Right cardiac atrium (tissue), 5 donors: ENCODE measurements at regions not wholly inside any gene's neighbourhood (a gene's known extent, or its start where the extent isn't known, plus 50 kb on each side); places are given as distances from the start of the nearest gene placed in this dataset.
A peak's percentile ranks its signal among the peaks of the same experiment; 100 is the strongest.

ENCODE experiments used
- ATAC-seq, 2 donors: fragments of 200-7000 bp; cut with Tn5 transposase; one replicate each; pipeline versions ENCODE4 v1.8.0 to v1.9.1; 2020; ENCODE audit warnings: moderate library complexity in 2 of 2, mild to moderate bottlenecking in 1 of 2
- DNase-seq, 3 donors: peaks; one replicate each; pipeline ENCODE4 v3.0.0-alpha.2; 2020
- H3K27ac ChIP-seq: one replicate; pipeline ENCODE4 v1.5.1; 2013; ENCODE audit warnings: mild to moderate bottlenecking, low read length, control low read depth, moderate library complexity
- H3K27me3 ChIP-seq: one replicate; pipeline ENCODE4 v1.6.1; 2013; ENCODE audit not compliant: control insufficient read depth, insufficient read depth
- H3K4me1 ChIP-seq: one replicate; pipeline ENCODE4 v1.6.1; 2013; ENCODE audit warnings: low read length; ENCODE audit not compliant: control insufficient read depth, insufficient read depth
- H3K4me3 ChIP-seq: one replicate; pipeline ENCODE4 v1.5.1; 2013; ENCODE audit warnings: low read length, control low read depth
- H3K9me3 ChIP-seq: one replicate; pipeline ENCODE4 v1.6.1; 2013; ENCODE audit warnings: low read length; ENCODE audit not compliant: control insufficient read depth
- whole genome bisulfite sequencing: extraction: QIAGEN DNeasy Blood & Tissue Kit; methylation state at CpG from one replicate; pipeline ENCODE4 v1.1.7; 2013; 5-methylcytosine and 5-hydroxymethylcytosine counted together
- intact Hi-C, 4 donors: fragments of 100-400 bp; cut with DNase I; formaldehyde crosslinking; loops; one replicate each; pipeline versions ENCODE4 v1.11.0 to v1.14.0; 2022 to 2023
- donor health status: healthy with polysubstance abuse.
- donor health status: DM: no; HTN: yes; CAD: no.
- donor health status: DM: no; HTN: no; CAD: no.
- donor health status: DM: no; HTN: yes; CAD: no; lungs with severe emphysema.
- donor health status: DM: yes; HTN: yes; CAD: no.

DNA sequence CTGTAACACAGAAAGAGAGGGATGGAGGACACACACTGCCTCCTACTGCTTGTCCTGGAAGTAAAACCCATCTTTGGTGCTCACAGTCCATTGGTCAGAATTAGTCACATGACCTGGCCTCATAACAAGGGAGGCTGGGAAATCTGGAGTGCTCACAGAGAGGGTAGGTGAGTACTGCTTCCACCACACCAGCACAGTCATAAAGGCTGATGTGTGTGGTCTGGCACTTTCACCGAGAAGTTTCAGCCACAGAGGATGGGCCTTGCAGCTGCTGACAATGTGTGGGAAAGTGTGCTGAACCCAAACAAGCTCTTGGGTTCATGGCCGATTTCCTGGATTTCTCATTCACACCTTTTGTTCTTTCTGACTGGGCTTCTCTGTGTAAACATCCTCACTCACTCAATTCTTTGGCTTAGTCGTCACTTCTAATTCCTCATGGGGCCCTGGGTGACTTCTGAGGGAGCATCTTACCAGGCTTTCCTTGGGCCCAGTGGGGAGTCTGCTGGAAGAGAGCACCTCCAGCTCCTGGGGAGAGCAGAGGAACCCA lies 100.7 kb downstream of the ASB7 start:
- Histone ChIP-seq H3K4me3 (no peak overlapping the region), H3K4me1 (no peaks in the 10 kb centered on the region), H3K27me3 (no peaks in the 10 kb centered on the region), H3K9me3 (no peaks in the 10 kb centered on the region), H3K27ac (no peak overlapping the region)
- intact Hi-C loops, result no loop called here
- DNase-seq, result no peak
- ATAC-seq, result no peak
- 60% methylated on average over 3 of the region's 3 CpGs for WGBS

DNA sequence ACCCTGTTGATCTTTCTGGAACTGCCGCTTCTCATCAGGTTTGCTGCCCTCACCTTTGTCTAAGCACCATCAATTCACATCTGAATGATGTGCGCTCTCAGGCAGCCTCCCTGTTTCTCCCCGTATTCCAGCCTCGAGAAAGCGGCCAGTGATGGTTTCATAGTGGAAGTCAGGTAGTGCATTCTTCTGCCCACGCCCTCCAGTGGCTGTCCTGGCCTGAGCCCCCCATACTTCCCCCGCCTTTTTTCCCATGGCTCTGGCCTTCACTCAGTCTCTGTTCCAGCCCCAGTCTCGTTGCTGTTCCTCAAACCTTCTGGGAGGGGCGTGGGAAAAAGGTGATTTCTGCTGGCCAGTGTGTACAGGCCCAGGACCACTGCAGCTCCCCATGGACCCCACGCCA lies 101.3 kb downstream of the ASB7 start:
- WGBS, result 93% methylated on average over 10 of the region's 10 CpGs
- ATAC-seq (no peak), DNase-seq (no peak)
- H3K4me3 ChIP-seq, result no peak overlapping the region
- no peaks in the 10 kb centered on the region for H3K4me1 ChIP-seq
- intact Hi-C loops, result no loop called here
- no peak overlapping the region for H3K27ac ChIP-seq
- H3K9me3 ChIP-seq, result no peaks in the 10 kb centered on the region
- H3K27me3 ChIP-seq, result no peaks in the 10 kb centered on the region

DNA sequence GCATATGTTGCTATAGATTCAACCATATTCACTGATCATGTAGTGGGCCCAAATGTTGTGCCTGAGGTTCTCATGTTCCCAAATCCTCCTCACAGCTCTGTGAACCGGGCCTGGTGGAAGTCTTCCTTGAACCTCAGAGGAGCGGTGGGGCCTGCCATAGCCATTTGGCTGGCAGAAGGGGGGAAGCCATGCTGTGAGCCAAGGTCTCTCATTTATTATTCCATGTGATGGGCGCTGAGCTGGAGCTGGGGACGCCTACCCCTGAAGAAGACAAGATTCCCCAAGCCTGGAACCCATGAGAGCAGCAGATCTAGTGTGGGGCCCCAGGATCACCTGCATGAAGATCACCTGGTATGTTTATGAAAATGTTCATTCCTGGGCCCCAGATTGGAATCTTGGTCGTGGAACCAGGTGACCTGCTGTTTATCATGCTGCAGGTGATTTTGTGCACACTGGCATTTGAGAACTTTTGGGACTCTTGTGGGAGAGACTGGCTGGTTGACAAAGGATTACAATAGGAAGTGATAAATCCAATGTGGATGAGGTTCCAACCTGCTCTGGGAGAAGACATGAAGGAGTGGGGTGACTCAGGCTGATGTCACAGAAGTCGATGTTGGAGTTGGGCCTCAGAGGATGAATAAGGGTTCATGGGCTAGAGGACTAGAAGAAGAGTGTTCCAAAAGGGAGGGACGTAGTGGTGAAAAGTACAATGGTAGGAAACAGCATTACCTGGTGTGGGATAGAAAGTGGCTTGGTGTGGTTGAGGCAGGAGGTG lies 102.1 kb downstream of the ASB7 start:
- intact Hi-C loops, result no loop called here
- Histone ChIP-seq H3K9me3 (no peaks in the 10 kb centered on the region), H3K4me3 (no peak overlapping the region), H3K4me1 (no peaks in the 10 kb centered on the region), H3K27me3 (no peaks in the 10 kb centered on the region), H3K27ac (no peak overlapping the region)
- no peak for ATAC-seq
- WGBS, result 85% methylated on average over 7 of the region's 7 CpGs
- DNase-seq, result no peak

DNA sequence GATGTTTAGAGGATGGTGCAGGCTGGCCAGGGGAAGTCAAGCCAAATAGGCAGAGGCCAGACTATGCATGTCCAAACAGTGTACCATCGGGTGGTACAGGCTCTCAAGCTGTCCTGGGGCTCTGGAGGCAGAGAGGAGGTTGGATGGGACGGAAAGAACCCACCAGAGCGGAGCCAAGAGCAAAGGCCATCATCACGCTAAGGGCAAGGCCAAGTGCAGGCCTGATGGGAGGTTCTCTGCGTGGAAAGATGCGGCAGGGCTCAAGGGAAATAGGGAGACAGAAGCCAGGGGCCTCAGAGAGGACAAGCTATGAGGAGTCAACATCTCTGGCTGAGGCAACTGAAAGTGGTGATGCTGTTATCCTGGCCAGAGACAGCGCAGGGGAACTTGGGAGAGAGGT lies 102.7 kb downstream of the ASB7 start:
- no peak for DNase-seq
- Histone ChIP-seq H3K4me1 (no peaks in the 10 kb centered on the region), H3K4me3 (no peak overlapping the region), H3K27ac (no peak overlapping the region), H3K9me3 (no peaks in the 10 kb centered on the region), H3K27me3 (no peaks in the 10 kb centered on the region)
- ATAC-seq, result no peak
- intact Hi-C loops, result no loop called here
- WGBS, result 88% methylated on average over 7 of the region's 7 CpGs

DNA sequence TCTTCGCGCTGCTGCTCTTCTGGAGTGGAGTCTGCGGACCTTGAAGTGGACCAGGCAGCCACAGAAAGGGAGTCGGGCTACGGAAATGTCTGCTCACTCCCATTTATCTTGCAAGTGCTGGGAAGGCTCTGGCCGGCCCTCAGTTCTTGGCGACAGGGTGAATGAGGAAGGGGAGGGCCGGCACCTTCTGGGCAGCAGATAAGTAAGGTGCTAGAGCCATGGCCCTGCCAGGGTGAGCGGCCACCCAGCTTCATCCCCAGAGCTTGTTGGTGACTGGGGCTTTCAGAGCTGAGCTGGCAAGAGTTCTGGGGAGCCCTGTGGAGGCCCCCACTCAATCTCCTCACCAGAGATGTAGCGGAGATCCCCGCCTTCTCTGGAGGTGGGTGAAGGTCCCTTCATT lies 103.5 kb downstream of the ASB7 start:
- Histone ChIP-seq H3K4me3 (no peak overlapping the region), H3K9me3 (no peaks in the 10 kb centered on the region), H3K27ac (no peak overlapping the region), H3K27me3 (no peaks in the 10 kb centered on the region), H3K4me1 (no peaks in the 10 kb centered on the region)
- no peak for ATAC-seq
- intact Hi-C loops, result no loop called here
- 89% methylated on average over 11 of the region's 11 CpGs for WGBS
- DNase-seq, result no peak

DNA sequence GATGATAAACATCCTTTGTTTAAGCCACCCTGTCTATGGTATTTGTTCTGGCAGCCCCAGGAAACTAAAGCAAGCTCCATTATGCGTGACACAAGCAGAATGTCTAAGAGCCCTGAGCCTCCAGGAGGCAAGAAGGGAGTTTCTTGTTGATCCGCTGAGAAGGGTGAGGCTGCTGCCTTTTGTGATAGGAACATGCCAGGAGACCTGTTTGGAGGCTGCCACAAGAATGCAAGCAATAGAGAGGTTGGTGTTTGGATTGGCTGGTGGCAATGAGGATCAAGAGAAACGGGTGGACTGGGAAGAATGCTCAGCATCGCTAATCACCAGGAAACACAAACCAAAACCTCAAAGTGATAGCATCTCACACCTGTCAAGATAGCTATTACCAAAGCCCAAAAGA lies 104.8 kb downstream of the ASB7 start:
- DNase-seq (no peak), ATAC-seq (no peak)
- whole genome bisulfite sequencing, result 70% methylated on average over 4 of the region's 4 CpGs
- intact Hi-C loops, result no loop called here
- no peaks in the 10 kb centered on the region for H3K27me3 ChIP-seq
- H3K27ac ChIP-seq, result no peak overlapping the region
- no peak overlapping the region for H3K4me3 ChIP-seq
- H3K4me1 ChIP-seq, result peaks cover 3% of the 10 kb centered on the region
- no peaks in the 10 kb centered on the region for H3K9me3 ChIP-seq

DNA sequence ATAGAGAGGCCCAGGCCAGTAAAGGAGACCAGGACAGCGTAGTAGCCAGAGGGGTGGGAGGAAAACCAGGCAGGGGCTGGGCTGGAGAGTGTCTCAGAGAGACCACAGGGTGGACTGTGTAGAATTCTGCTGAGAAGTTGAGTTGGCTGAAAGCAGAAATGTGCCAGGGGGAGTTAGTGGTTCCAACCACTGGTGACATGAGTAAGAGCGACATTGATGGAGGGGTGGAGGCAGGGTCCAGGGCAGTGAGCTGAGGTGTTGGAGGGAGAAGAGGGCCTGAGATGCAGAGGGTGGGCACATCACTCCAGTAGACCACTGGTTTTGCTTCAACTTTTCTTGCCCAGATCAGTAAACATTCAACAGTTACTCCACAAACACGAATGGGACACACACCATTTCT lies 106.5 kb downstream of the ASB7 start:
- 87% methylated on average over 3 of the region's 3 CpGs for WGBS
- peaks cover 5% of the 10 kb centered on the region for H3K4me1 ChIP-seq
- DNase-seq (no peak), ATAC-seq (no peak)
- no peak overlapping the region for H3K4me3 ChIP-seq
- H3K9me3 ChIP-seq, result no peaks in the 10 kb centered on the region
- no peak overlapping the region for H3K27ac ChIP-seq
- intact Hi-C loops, result no loop called here
- no peaks in the 10 kb centered on the region for H3K27me3 ChIP-seq

DNA sequence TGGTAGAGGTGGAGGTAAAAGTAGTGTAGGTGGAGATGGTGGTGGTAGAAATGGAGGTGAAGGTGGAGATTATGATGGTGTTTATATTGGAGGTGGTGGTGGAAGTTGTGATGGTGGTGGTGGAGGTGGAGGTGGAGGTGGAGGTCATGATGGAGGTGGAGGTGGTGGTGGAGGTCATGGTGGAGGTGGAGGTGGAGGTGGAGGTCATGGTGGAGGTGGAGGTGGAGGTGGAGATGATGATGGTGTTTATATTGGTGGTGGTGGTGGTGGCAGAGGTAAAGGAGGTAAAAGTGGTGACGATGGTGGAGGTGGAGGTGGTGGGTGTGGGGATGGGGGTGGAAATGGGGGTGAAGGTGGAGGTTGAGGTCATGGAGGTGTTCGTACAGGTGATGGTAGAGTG lies 107.8 kb downstream of the ASB7 start:
- DNase-seq (no peak), ATAC-seq (peak in 1 of 2 donors; percentile 57)
- no peaks in the 10 kb centered on the region for H3K9me3 ChIP-seq
- H3K4me1 ChIP-seq, result peaks cover 5% of the 10 kb centered on the region
- no peaks in the 10 kb centered on the region for H3K27me3 ChIP-seq
- no peak overlapping the region for H3K4me3 ChIP-seq
- no peak overlapping the region for H3K27ac ChIP-seq
- intact Hi-C loops, result no loop called here
- 49% methylated on average over 2 of the region's 2 CpGs for WGBS

DNA sequence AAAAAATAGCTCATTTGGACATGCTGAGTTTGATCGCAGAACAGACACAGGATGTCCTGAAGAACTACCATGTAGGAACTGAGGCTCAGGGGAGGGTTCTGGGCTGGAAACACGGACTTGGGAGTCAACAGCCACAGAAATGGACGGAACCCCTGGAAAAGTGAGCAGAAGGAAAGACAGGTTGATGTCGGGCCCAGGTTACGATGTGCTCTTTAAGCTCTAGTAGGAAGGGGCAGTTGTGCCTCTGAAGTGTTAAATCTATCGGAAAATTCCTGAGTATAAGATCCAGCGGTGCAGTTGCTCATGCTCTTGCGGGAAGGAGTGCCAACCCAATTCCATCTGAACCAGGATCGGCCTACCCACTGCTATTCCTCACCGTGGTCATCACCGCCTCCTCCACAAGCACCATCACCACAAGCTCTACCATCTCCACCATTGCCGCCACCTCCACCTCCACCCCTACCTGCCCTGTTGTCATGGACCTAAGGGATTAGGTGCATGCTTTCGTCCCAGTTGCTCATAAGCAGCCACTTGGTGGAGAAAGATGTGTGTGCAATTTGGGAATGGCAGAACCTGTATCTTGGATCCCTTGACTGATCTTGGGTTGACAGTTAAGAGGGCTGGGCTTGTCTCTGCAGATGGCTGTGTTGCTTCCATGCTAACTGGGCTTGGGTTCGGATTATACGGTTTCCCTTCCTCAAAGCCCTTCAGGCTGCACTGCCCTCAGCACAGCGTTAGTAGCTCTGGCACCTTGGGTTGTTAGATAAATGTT lies 108.5 kb downstream of the ASB7 start:
- intact Hi-C loops, result no loop called here
- DNase-seq (no peak), ATAC-seq (no peak)
- Histone ChIP-seq H3K9me3 (no peaks in the 10 kb centered on the region), H3K27me3 (no peaks in the 10 kb centered on the region), H3K27ac (no peak overlapping the region), H3K4me3 (no peak overlapping the region), H3K4me1 (peaks cover 5% of the 10 kb centered on the region)
- WGBS, result 89% methylated on average over 16 of the region's 16 CpGs

DNA sequence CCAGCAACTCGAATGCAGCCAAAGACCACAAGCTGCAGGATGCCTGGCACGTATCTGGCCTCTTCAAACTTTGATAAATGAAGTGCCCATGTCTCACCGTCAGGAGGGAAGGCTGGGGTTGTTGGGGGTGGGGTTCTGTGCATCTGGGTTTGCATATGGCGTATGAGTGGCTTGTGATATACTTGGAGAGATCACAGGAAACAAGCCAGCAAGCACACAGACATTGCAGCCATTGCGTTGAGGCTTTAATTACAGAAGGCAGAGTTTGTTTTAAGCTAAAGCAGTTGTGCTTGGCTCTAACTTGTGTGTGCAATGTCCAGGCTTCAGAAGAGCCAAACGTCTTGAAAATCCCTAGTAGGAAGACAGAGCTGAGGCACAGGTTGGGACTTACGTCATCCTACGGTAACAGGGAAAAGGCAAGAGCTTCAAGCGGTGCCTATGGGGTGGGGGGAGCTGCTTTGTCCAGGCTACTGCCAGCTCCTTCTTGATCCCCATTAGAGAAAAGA lies 109.2 kb downstream of the ASB7 start:
- DNase-seq (no peak), ATAC-seq (no peak)
- Histone ChIP-seq H3K4me1 (peaks cover 8% of the 10 kb centered on the region), H3K27ac (no peak overlapping the region), H3K4me3 (no peak overlapping the region), H3K27me3 (no peaks in the 10 kb centered on the region), H3K9me3 (no peaks in the 10 kb centered on the region)
- 37% methylated on average over 9 of the region's 9 CpGs for WGBS
- intact Hi-C loops, result no loop called here

DNA sequence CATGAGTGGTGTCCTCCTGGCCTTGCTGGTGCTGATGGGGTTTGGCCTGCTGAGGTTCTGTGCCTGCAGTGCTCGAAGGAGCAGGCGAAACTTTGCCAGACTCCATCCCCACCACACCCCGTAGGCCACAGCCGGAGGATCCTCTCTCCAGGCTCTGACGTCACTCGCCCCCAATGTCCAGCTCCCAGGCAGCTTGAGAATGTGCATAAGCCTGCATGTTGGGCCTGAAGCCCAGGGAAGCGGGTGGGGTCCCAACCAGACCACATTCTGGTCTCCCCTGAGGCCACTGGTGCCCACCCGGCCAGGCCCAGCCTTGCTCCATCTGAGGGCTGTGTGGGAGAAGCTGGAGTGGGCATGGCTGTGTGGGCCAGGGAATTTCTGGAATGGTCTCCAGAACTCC lies 109.8 kb downstream of the ASB7 start:
- ATAC-seq (peak; percentile 70), DNase-seq (peak; percentile 84 to 91 (median 86))
- H3K27me3 ChIP-seq, result no peaks in the 10 kb centered on the region
- no peak overlapping the region for H3K4me3 ChIP-seq
- peaks cover 8% of the 10 kb centered on the region for H3K4me1 ChIP-seq
- WGBS, result 57% methylated on average over 8 of the region's 8 CpGs
- H3K9me3 ChIP-seq, result no peaks in the 10 kb centered on the region
- intact Hi-C loops, result no loop called here
- H3K27ac ChIP-seq, result no peak overlapping the region
